CD4-positive, alpha-beta T cell treated with Interleukin-15 for 1 hour (primary cell): ENCODE measurements at regions not wholly inside any gene's neighbourhood (a gene's known extent, or its start where the extent isn't known, plus 50 kb on each side); places are given as distances from the start of the nearest gene placed in this dataset.

Source experiments
- DNase-seq: peaks from one replicate; pipeline ENCODE4 v3.0.0-alpha.2; 2020

DNA sequence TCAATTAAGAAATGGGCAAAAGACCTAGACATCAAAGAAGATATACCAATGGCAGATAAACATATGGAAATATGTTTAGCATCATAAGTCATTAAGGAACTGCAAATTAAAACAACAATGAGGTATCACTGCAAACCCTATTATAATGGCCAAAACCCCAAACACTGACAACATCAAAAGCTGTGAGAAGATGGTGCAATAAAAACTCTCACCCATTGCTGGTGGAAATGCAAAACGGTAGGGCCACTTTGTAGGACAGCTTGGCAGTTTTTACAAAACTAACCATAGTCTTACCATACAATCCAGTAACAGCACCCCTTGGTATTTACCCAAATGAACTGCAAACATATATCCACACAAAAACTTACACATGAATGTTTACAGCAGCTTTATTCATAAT lies 213.1 kb downstream of the UBE2E3 start:
- no peak for DNase-seq

DNA sequence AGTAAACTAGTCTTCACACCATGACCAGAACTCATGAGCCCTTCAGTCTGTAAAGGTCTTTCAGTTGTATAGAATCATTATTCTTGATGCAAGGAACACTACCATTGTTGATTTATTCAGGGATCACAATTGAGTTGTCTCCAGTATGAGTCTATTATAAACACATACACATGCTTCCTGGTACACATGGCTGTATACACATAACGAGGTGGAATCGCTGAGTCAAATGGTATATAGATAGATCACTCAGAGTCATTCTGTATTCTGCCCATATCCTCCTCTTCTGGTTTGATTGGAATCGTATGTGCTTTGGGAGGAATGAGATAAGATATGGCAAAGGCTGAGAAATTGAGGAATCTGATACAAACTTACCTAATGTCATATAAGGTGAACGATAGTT lies 216.0 kb downstream of the UBE2E3 start:
- DNase-seq: no peak

DNA sequence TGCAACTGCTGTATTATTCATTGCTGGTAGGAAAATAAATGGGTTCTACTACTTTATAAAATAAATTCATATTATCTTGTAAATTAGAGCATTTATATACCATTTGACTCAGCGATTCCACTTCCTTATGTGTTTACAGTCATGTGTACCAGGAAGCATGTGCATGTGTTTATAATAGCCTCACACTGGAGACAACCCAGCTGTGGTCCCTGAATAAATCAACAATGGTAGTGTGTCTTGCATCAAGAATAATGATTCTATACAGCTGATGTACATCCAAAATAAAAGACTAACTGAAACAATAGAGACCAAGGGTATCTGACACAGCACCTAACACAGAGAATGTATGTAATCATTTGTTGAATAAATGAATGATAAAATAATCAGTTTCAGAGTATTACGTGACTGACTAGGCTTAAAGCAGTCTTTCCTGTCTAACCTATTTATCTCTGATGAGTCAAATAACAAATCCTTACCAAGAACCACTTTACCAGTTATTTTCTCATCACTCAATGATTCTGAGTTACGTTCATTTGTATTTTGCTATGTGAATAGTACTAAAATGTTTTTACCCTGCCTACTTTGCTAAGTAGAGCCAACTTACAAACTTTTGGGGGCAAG lies 216.8 kb downstream of the UBE2E3 start:
- no peak for DNase-seq

DNA sequence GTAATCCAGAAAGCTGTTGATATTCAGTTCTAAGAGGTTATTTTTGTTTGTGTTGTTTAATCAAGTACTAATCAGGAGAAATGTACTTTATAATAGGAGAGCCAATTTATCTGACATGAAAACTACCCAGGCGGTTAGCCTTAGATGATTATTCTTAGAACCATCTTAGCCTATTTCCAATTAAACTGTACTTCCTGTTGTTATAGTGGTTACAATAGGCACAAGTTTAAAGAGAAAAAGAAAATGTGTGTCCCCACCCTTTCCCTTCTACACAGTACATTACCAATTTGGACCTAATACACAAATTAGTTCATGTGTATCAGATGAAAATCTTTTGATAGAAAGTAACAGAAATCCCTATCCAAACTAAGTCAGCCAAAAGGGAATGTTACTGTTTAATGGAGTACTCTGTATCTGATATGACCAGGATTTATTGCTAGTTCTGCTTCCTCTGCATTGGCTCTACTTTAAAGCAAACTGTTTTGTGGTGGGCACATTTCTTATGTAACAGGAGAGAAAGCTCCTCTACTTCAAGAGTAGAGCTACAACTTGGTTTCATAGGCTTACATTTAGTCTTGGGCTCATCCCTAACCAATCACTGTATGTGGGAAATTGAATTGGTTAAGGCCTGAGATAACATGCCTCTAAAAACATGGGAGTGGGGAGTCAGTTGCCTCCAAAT lies 217.9 kb downstream of the UBE2E3 start:
- DNase-seq: no peak

DNA sequence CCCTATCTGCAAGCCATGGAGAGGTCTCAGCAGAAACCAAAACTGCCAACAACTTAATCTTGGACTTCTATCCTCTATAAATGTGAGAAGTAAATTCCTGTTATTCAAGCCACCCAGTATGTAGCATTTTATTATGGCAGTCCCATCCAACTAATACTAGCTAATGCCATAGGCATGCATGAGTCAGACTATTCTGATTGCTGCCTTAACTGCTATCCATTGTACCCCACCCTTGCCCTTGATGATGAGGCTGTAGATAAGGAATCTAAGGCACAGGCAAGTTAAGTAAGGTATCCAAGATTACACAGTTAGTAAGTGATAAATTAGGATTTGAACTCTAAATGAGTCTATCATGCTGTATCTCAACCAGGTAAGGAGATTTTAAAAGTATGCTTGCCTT lies 223.0 kb downstream of the UBE2E3 start:
- no peak for DNase-seq

DNA sequence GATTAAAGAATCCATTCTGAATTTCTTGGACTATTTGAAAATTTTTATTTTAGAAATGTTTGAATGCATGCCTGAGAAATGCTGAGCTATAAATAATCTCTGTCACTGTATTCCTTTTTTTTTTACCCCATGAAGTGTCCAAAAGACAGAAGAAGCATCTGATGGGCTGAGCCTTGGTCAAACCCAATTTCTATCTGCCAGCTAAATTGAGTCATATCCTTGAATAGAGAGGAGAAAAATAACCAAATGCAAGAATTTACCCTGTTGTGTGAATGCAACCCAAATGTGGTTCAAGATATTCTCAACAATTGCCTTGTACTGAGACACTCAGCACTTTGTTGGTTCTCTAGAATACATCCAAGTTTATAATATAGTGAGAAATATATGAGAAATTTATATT lies 223.5 kb downstream of the UBE2E3 start:
- no peak for DNase-seq

DNA sequence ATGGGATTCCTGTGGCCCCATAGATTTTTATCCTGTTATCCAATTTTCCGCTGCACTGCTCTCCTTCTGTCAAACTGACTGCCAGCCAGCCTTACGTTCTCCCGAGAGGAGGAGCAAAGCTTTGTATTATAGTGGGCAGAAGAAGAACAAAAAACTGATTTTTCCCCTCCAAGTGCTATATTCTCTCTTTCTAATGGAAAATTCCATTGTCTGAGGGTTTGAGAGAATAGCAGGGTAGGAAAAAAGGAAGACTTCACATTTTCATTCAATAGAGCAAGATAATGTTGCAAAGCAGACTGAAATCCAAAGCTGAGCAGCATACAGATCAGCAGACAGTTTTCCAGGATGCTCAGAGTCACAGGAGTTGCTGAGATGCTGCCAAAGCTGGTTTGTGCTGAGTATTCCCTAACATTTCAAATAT lies 238.0 kb downstream of the UBE2E3 start:
- DNase-seq: no peak

DNA sequence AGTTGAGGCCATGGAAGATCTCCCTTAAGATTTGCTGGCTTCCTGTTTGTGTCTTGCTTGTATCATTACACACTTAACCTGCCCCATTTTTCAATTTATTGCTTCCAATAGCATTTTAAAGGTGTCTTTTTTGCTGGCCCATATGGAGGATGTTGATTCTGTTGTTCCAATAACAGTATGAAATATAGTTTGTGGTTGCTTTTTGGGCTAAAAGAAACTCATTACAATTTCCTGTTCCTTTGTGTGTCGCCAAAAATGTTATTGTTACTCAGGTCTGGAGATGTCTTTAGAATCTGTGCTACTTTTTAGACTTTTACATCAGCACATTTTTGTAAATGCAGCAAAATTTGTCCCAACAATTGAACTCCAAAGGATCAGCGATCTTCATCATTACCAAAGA lies 234.0 kb upstream of the ITGA4 start:
- DNase-seq: no peak

DNA sequence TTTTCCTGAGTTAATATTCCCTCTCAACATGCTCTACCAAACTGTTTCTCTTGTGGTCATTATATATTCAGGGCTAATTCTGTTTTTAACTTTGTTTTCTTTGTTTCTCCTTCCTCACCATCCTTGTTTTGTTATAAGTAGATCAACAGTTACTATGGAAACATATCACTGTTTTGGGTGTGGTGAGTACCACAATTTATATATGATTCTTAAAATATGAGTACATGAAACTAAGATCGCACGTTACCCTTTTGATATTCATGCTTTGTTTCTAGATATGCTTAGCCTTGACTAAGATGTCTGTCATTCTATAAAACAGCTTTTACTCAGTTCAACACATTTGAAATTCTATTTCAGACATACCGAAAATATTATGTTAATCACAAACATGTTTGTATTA lies 232.3 kb upstream of the ITGA4 start:
- no peak for DNase-seq

DNA sequence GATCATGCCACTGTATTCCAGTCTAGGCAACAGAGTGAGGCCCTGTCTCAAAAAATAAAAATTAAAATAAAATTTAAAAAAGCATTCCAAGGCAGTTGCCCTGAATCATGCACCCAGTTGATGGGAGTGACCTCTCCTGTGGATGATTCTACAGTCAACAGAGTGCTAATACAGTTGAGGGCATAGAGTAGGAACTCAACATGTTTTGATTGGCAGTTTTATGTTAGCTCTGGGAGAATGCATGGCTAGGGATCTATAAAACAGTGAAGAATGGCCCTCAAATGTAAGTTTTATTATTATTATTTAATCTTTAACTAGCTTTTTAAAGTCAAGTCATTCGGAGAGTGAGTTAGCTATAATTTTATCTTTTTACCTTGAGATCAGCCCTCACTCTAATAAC lies 228.5 kb upstream of the ITGA4 start:
- DNase-seq: no peak

DNA sequence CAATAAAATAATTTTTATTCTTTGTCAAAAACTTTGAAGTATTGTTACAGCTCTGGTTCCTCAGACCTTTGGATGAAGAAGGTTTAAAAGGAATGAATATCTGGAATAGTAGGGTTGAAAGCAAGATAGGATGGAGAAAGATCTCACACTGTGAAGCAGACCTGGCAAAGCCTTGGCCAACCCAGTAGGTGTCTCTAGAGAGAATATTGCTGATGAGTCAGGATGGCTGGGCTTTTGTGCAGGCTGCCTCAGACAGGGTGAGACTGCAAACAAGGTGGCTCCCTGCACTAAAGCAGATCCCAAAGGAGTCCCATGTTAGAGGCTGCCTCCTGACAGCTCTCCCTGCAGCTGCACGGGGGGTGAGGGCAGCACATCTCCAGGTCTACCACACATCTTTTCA lies 226.0 kb upstream of the ITGA4 start:
- DNase-seq: no peak

DNA sequence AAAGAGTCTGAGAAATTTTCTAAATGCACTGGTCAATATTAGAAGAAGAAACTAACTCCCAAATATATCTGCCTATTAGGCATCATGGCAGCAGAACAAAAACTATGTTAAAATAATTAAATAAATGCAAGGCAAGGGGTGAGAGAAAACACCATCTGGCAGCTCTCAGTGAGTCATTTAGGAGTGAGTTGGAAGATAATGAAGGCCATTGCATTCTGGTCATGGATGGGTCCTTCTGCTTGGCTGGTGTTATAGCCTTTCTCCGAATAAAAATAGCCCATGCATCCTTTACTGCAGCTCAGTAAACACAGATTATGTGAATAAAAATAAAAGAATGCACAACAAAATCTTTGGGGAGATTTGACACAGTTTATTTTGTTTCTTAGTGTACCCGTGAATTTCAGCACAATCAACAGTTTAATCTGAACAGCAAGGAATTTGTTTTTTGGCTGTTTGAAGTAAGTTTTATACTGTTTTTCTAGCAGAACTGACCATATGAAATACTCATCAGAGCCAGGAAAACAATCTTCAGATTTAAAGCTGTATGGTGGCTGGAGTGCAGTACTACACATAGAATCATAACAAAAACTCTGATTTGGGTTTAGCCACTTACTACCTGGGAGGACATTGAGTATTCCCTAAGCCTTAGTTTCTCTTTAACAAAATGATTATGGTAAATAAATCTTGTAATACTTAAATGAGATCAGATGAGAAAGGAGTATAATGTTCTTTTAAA lies 225.1 kb upstream of the ITGA4 start:
- DNase-seq: no peak

DNA sequence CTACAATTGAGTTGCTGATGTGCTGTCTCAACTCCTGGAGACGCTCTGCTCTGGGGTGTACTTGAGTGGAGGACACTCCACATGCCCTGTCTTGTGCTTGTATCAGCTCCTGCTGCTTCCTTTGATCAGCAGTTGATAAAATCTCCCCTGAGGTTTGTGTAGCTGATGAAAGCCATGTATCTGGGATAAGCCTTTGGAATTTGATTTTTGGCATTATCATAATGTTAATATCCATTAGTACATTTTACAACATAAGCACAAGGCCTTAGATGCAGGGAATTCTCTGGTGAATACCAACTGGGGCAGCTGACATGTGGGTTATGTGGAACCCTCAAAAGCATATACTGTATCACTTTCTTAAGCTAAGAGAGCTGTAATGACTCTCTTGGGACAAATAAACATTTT lies 222.7 kb upstream of the ITGA4 start:
- DNase-seq: no peak

DNA sequence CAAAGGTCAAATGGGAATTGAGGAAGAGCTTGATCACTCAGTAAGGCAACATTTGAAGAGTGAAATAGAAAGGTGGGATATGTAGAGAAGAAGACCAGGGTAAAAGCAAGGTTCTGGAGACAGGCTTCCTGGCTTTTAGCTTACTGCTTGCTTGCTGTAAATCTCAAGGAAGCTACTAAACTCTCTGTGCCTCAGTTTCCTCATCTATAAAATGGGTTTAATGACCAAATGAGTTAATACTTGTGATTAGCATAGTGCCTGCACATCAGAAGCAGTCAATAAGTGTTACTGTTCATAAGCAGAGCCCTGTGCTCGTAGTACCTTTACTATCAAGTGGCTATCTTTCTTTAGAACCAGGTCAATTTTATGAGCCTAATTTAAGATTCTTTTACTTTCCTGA lies 222.2 kb upstream of the ITGA4 start:
- no peak for DNase-seq

DNA sequence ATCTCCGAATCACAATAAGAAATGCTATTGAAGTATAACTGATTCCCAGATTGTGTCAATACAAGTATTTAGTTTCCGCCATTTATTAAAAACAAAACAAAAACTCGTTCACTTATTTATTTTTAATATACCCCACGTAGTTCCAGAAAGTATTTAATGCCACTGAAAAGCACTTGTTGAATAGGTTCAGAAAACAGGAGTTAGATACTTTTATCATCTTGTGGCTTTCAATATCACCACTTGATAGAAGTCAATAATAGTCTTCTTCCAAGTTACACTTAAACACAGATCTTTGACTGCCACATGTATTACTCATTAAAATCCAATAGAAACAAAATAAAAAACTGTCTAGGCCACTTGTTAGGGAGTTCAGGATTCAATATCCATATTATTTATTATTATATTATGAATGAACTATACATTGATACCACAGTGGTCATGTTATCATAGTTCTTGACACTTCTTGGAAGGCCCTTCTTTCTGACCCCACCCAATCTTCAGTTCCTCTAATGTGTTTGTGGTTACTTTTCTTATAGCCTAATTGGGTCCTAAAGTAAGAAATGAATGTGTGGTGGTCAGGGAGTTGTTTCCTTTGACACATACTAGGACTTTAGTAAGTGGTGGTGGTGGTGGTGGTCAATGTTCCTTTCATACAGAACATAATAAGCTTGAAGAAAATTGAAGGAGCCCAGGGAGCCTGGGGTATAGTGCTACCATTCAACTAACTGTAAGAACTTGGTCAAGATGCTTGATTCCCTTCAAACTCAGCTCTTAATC lies 221.3 kb upstream of the ITGA4 start:
- no peak for DNase-seq

DNA sequence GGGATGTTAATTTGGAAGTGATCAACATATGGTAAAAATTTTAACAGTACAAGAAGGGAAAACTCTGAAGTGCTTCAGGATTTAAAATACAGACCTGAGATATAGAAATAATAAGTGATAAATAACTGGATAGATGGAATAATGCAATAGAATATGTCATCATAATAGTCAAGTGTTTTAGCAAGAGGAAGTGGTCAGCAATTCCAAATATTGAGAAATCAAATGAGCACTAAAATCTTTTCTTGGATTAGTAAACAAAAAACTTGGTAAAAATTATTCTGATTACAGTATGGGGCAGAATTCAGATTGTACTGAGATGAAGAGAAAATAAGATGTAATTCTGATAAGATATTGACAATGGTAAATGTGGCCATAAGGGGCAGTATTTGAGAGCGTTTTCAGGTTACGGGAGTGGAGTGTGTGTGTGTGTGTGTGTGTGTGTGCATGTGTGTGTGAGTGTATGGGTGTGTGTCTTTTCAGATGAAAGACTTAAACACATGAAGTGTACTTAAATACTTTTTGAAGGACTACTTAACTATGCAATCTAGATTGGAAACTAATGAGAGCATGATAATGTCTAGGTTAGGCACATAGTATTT lies 217.9 kb upstream of the ITGA4 start:
- DNase-seq: no peak

DNA sequence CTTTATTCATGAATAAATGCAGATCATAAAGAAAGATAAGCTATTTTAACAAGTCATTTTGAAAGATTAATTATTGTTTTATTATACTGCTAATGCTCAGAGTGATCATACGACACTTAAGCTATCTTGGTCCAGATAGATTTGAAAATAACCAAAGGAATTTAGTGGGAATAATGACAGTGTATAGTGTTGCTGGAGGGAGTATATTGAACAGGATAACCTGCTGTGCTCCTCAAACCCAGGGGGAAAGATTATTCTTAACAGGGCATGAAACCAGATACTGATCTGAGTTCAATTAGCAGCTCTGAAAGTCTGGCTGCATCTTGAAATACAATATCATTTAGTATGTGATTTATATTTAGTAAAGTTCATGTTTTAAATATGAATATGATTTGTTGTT lies 216.3 kb upstream of the ITGA4 start:
- DNase-seq: no peak

DNA sequence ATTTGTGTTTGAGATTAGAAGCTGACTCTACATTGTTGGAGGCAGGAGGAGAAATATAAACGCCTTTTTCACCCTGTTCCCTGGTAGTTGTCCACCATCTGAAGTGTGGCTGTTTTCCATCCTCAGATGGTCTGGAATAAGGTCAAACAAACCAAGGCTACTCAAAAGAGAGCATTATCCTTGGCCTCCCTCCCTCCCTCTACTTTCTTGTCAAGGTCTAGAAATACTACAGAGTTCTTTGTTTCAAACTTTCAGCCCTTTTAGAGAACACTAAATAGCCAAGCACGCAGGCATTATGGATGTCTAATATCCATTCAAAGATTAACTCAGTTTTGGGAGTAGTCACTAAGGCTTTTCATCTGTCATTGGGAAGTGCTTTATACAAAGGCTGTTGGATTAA lies 215.8 kb upstream of the ITGA4 start:
- DNase-seq: no peak

DNA sequence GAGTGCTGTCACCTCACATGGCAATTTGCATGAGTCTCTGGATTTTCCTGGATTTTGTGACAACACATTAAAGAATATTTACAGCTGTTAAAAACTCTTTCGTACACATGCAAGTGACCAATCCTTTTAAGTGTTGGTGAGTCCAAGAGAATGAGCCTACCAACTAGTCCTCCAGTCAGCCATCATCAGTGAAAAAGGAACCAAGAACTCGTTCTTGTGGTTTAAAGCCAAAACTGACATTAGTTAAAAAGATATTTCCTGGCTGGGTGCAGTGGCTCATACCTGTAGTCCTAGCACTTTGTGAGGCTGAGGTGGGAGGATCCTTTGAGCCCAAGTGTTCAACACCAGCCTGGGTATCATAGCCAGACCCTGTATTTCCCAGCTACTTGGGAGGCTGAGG lies 215.4 kb upstream of the ITGA4 start:
- DNase-seq: no peak

DNA sequence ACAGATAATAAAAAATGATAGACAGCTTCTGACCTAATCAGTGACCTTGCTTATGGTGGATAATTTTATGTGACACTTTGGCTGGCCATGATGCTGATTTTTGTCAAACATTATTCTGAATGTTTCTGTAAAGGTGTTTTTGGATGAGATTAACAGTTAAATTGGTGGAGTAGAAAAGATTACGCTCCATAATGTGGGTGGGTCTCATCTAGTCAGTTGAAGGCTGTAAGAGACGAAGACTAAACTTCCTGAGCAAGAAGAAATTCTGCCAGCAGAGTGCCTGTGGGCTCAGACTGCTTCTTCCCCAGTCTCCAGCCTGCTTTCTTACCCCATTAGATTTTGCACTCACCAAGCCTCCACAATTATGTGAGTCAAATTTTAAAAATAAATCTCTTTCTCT lies 214.9 kb upstream of the ITGA4 start:
- DNase-seq: no peak

DNA sequence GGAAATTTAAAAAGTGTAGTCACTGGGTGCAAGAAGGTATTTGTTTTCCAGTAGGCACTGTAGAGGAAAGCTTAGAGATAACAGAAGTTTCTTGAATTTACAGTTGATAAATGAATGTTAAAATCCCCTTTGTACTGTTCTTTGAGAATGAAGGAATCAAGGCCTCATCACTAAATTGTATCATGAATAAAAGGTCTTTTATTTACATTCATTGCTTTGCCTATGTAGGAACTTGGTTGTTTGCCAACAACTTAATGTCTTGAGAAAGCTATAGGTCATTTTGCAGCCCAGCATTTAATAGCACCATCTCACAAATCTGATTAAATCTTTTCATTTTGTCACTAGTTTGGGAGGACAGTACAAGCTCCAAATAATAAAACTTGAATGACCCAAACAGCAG lies 213.9 kb upstream of the ITGA4 start:
- no peak for DNase-seq

DNA sequence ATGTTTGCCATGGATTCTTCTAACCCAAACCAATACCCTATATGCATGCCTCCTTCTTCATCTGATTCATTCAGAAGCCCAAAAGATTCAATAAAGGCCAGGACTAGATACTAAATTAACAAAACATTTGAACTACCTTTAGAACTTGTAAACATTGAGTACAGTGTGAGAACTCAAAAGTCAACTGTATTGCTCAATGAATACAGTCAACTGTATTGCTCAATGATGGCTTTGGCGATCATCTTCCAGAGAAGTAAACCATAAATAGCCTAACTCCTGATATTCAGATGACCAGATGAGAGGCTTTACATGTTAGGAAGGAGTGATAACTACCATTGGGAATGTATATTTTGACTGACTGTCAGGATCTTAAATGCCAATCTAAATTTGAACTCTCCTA lies 206.5 kb upstream of the ITGA4 start:
- DNase-seq: no peak
